Cardiac fibroblast (primary cell): ENCODE measurements at regions not wholly inside any gene's neighbourhood (a gene's known extent, or its start where the extent isn't known, plus 50 kb on each side); places are given as distances from the start of the nearest gene placed in this dataset.

Experiments used
- DNase-seq, 2 donors: peaks; one replicate each; pipeline versions ENCODE4 v3.0.0 to v3.0.0-alpha.2; 2010; ENCODE audit warnings: low read depth in 2 of 2
- H3K4me3 ChIP-seq, 2 donors: replicated peaks in 1 of 2; 1 replicate in 1 of 2; 2 replicates in 1 of 2; pipeline ENCODE4 v1.5.1; 2011; ENCODE audit warnings: low read depth in 2 of 2, low read length in 2 of 2, mild to moderate bottlenecking in 2 of 2, moderate library complexity in 1 of 2
- TF ChIP-seq, protein P1 (sequence below): IDR thresholded peaks from one replicate; pipeline ENCODE4 v1.5.1; 2011; ENCODE audit warnings: low read depth, mild to moderate bottlenecking, low read length, inconsistent platforms

DNA sequence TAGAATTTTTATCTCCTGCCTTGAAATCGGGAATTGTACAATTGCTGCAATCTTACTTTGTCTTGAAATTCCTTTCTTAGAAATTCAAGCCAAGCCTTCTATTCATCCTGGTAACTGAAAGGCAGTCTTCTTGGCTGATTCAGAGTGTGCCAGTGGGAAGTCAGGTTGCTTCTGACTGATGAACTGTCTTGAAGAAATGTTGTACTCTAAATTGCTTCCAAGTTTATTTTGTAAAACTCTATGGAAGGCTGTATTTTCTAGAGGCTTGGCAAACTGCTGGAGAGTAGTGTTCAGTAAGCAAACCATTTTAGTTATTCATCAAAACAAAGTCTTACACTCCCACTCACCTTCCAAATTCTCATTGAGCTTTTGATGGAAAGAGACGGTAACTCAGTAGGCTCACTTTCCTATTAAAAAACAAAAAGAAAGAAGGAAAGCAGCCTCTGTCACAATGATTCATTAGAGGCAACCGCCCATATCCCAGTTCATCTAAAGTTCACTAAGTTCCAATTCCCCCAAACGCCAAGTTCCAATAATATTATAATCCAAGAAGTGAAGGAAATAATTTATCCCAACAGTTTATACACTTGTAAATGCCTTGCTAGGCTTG, 187.9 kb upstream of the MALRD1 start:
- TF ChIP-seq, protein P1, sequence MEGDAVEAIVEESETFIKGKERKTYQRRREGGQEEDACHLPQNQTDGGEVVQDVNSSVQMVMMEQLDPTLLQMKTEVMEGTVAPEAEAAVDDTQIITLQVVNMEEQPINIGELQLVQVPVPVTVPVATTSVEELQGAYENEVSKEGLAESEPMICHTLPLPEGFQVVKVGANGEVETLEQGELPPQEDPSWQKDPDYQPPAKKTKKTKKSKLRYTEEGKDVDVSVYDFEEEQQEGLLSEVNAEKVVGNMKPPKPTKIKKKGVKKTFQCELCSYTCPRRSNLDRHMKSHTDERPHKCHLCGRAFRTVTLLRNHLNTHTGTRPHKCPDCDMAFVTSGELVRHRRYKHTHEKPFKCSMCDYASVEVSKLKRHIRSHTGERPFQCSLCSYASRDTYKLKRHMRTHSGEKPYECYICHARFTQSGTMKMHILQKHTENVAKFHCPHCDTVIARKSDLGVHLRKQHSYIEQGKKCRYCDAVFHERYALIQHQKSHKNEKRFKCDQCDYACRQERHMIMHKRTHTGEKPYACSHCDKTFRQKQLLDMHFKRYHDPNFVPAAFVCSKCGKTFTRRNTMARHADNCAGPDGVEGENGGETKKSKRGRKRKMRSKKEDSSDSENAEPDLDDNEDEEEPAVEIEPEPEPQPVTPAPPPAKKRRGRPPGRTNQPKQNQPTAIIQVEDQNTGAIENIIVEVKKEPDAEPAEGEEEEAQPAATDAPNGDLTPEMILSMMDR, result no peak
- peak in 1 of 2 donors; percentile 5 for DNase-seq
- no peak overlapping the region for H3K4me3 ChIP-seq

DNA sequence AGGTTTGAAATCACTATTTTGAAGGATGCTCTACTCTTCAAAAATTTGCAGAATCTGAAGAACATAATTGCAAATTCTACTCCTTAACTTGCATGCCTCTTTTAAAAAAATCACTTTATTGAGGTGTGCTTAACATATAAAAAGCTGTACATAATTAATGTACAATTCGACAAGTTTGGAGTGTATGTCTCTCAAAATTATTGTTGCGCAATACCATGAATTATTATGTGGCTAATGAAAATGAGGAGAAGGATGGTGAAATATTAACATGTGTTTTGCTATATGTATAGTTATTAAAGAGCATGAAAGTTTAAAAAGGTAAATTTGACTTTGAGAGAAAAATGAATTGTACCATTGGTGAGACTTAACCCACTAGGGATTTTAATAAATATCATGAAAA, 187.2 kb upstream of the MALRD1 start:
- H3K4me3 ChIP-seq, result no peak overlapping the region
- TF ChIP-seq, protein P1, result no peak
- DNase-seq, result no peak

DNA sequence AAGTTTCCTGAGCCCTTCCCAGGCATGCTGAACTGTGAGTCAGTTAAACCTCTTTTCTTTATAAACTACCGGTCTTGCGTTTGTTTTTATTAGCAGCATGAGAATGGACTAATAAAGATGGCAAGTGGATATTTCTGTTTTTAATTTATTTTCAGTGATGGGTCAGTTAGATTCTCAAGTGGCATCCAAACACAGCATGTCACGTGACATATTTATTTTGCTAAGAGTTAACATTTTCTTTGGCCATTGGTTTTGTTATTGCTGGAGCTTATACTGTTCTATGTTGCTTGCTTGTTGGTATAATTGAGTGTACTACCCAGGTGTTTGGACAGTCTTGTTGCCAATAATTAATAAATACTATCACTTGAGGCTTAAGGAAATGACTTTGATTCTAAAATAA, 181.7 kb upstream of the MALRD1 start:
- no peak for DNase-seq
- TF ChIP-seq, protein P1, result no peak
- H3K4me3 ChIP-seq, result no peak overlapping the region

DNA sequence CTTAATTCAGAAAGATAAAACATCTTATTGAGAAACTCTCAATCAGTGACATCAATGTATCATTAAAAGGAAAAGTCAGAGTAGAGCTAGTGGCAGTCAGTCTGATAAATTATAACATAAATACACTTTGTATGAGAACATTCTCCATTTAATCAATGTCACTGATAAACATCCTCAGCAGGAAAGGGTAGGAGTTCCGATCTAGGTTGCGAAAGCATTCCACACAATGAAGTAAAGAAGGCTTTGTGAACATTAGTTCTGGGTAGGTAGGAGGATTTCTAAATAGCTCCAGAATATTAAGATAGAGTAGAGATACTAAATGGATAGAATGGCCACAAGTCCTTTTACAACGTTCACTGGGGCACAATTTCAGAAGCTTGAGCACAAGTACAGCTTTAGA, 179.7 kb upstream of the MALRD1 start:
- H3K4me3 ChIP-seq, result no peak overlapping the region
- DNase-seq, result no peak
- TF ChIP-seq, protein P1, result no peak

DNA sequence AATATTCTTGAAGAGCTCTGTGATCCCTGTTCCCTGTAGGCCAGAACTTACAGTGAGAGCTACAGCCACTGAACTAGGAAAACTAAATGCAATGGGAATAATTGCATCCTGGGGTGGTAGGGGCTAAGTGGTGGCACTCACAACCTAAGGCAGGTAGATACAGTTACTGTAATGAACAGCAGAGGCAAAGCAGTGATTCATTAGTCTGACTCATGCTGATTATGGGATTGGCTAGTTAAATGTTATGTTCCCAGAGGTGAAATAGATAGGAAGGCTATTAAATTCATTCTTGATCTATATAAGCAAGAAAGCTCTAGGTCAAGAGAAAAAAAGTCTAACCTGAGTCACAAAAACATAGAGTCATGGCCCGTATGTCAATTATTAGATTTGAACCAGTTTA, 173.1 kb upstream of the MALRD1 start:
- no peak for DNase-seq
- no peak overlapping the region for H3K4me3 ChIP-seq
- TF ChIP-seq, protein P1, result no peak

DNA sequence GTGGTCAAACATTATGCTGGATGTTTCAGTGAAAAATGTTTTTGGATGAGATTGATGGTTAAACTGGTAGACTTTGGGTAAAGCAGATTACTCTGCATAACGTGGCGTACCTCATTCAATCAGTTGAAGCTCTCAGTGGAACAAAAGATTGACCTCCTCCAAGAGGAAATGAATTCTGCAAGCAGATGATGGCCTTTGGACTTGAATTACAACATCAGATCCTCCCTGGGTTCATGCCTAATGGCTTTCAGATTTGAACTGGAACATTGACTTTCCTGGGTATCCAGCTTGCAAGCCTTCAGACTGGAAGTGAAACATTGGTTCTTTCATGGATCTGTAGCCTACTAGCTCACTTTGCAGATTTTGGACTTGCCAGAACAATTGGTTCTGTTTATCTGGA, 169.3 kb upstream of the MALRD1 start:
- no peak for DNase-seq
- TF ChIP-seq, protein P1, result no peak
- H3K4me3 ChIP-seq, result no peak overlapping the region

DNA sequence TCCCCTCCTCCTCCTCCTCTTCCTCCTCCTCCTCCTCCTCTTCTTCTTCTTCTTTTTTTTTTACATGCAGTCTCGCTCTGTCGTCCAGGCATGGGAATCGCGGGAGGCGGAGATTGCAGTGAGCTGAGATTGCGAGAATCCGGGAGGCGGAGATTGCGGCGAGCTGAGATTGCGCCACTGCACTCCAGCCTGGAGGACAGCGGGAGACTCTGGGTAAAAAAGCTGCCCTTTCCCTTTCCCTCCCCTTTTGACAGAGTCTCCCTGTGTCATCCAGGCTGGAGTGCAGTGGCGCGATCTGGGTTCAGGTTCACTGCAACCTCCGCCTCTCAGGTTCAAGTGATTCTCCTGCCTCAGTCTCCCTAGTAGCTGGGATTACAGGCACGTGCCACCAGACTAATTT, 168.1 kb upstream of the MALRD1 start:
- H3K4me3 ChIP-seq, result no peak overlapping the region
- peak in 1 of 2 donors; percentile 13 for DNase-seq
- TF ChIP-seq, protein P1, result no peak
